Endometrial microvascular endothelial cells (primary cell): ENCODE measurements at regions not wholly inside any gene's neighbourhood (a gene's known extent, or its start where the extent isn't known, plus 50 kb on each side); places are given as distances from the start of the nearest gene placed in this dataset.
"Not testable (repeated sequence)": the region's sequence is repeated elsewhere in the genome, so short reads cannot be mapped to it uniquely, and the experiment has no call there.

Experiments
- in situ Hi-C: cut with HindIII; loops from 2 replicates; pipeline ENCODE4 v1.10.0; 2017; ENCODE audit warnings: low sequenced_read_pairs, low pct_unique_long_range_greater_than_20kb; ENCODE audit errors: inconsistent ontology term

DNA sequence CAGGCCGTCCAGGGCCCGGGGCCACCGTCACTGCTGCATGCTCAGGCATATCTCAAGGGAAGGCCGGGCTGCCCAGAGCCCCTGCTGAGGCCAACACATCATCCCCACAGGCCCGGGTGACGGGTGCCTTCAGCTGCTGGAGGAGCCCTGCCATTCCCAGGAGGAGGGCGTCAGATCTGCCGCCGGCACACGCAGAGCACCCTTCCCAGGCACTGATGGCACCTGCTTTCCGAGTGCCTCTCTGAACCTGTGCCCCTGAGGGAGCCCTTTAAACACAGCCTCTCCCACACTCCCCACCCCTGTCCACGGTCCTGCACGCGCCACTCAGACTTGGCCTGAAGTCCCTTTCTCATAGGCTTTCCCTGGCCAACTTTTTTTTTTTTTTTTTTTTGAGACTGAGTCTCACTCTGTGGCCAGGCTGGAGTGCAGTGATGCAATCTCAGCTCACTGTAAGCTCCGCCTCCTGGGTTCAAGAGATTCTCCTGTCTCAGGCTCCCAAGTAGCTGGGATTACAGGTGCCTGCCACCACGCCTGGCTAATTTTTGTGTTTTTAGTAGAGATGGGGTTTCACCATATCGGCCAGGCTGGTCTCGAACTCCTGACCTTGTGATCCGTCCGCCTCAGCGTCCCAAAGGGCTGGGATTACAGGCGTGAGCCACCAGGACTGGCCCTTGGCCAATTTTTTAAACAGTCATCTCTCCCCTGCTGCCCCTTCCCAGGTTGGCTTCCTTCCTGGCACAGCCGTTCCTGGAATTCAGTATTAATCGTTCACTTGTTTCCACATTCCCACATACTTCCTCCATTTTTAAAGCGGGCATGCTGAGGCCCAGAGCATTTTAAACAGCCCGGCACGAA lies 211.7 kb downstream of the NDUFA10 start:
- in situ Hi-C loops = no loop called here

- in situ Hi-C loops = no loop called here
Observed at GRCh38 chr2:239811806-239812560, 213.2 kb downstream of the NDUFA10 start.

DNA sequence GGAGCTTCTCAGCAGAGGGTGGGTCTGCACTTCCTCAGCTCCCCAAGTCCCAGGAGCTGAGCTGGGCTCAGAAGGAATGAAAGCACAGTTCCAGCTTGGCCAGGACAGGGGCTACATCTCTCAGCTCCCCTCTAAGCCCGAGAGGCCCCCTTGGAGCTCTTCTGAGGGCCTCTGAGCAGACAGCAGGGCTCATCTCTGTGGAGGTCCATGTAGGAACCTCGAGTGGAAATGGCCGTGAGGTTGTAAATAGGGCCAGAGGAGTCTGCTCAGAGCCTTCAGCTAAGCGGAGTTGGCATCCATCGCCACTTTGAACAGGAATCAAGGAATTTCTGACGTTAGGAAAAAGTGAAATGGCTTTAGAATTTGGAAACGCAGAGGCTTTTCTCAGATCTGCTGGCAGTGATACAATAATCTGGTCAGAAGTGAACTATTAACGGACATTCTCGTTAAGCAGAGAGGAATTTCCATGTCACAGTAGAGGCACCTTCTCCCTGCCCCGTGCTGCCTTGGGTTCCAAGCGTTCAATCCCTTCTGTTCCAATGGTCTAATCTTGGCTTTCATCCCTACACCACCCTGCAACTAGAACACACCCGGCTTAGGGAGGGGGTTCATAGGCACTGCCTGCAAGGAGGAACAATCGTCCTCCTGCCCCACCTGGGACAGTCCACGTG lies 213.9 kb downstream of the NDUFA10 start:
- in situ Hi-C loops = no loop called here

- in situ Hi-C loops = no loop called here
Observed at GRCh38 chr2:239809391-239809790, 215.8 kb downstream of the NDUFA10 start.

DNA sequence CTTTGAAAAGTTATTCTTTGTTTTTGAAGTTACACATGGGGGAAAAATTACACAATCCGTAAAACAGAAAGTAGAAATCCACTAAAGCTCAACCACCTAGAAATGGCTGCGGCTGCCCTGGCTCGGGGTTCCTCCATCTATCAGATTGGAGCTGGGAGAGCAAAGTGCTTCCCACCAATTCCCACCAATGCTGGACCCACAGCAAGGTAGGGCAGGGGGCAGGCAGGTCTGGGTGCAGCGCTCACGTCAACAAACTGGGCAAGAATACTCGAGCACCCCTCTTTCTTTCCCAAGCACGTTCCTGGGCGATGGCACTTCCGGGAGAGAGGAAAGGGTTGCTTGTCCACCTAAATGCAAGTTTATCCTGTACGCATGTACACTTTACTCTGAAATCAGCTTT lies 217.6 kb downstream of the NDUFA10 start:
- in situ Hi-C loops = no loop called here

GRCh38 chr2:239806758-239807434 lies 218.2 kb downstream of the NDUFA10 start:
- in situ Hi-C loops = no loop called here

DNA sequence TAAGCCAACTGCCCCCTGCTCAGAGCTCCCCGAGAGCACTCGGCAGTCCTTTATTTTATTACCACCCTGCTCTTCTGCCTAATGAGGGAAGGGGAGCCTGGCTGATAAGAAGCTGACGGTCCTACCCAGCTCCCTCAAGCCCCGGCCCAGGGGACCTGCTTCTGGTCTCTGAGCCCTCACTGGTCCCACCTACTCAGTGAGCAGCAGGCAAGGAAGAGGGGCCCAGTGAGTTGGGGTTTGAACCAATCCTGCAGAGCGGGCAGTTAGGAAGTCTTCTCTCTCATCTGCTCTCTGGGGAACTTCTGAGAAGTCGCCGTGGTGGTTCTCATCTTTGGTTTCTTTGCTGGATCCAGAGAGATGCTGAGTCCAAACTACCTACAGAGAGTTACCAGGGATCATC lies 218.9 kb downstream of the NDUFA10 start:
- in situ Hi-C loops = no loop called here

- in situ Hi-C loops = no loop called here
Observed at GRCh38 chr2:239805414-239805813, 219.7 kb downstream of the NDUFA10 start.

DNA sequence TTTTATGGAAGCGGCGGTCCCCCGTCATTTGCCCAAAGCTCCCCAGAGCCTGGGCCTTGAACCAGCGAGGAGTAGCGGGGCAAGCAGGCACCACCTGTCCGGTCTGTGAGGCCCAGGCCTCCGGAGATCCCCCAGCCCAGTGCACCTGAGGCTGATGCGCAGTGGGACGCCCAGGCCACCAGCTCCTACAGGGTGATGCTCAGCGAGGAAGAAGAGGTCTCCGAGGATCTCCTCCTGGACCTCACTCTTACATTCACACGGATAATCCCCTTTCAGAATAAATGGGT lies 220.2 kb downstream of the NDUFA10 start:
- in situ Hi-C loops = no loop called here

DNA sequence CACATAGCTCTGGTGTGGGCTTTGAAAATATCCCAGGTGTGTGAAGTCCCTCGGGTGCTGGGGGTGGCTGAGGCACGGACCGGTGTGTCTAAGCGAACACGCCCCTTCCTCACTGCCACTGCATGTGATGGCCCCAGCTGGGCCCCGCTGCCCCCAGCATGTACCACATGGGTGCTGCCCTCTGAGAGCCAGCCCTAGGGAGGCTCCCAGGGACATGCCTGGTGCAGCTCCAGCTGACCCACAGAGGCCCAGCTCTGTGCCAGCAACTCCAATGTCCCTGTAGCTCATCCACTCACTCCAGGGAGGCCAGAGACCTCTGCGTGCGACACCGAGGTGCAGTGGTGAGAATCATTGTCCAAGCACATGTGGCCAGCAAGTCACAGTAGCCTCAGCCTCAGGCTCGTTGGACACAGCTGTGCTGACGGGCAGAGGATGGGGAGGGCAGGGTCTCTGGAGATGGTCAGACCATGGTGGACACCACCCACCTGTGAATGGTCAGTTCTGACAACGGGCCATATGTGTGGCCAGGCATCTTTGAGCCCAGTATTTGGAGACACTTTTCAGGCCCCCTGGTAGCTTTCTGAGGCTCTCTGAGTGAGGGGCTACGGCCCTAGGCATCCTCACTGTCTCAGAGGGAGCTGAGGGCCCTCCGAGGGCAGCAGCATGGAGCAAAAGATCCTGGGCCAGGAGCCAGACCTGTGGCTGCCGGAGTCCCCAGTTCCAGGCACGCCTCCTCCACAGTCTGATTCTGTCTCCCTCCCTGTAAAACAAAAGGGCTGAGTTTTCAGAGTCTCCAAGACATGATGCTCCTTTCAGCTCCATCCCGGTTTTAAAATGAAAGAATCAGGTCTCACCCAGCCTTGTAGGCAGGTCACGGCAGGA lies 220.7 kb downstream of the NDUFA10 start:
- in situ Hi-C loops = no loop called here

DNA sequence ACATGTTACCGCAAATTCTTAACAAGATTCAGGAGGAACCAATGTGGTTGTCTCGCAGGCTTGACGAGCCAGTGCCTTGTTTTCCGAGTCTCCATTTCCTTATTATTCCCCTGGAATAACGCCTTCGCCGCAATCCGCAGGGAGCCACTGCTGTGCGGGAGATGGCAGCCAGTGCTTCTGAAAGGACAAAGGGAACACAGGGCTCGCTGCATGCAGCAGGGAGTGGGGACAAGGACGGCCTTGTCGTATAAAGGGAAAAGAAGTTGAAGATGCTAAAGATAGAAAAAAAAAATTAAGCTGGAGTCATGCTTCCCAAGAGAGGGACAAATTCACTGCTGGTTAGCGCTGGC lies 221.4 kb downstream of the NDUFA10 start:
- in situ Hi-C loops = no loop called here

- in situ Hi-C loops = no loop called here
Observed at GRCh38 chr2:239803102-239803765, 221.9 kb downstream of the NDUFA10 start.

DNA sequence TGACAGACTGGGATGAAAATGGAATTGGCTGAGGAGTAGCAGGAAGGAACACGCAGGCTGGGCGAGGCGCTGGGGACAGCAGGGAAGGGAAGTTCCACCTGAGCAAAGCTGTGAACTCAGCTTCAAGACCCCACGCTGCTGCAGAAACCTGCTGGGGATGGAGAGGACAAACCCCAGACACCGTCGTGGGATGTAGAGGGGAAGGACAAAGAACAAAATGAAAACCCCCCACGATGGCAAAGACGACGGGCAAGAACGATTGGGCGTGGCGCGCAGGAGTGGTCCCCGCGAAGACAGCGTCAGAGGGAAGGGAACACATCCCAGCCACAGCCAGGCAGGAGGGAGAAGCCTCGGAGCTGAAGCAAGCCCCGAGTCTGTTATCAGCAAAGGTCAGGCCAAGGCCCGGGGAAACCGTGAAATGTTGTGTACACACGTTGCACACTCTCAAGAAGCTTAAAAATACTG lies 222.9 kb downstream of the NDUFA10 start:
- in situ Hi-C loops = no loop called here

DNA sequence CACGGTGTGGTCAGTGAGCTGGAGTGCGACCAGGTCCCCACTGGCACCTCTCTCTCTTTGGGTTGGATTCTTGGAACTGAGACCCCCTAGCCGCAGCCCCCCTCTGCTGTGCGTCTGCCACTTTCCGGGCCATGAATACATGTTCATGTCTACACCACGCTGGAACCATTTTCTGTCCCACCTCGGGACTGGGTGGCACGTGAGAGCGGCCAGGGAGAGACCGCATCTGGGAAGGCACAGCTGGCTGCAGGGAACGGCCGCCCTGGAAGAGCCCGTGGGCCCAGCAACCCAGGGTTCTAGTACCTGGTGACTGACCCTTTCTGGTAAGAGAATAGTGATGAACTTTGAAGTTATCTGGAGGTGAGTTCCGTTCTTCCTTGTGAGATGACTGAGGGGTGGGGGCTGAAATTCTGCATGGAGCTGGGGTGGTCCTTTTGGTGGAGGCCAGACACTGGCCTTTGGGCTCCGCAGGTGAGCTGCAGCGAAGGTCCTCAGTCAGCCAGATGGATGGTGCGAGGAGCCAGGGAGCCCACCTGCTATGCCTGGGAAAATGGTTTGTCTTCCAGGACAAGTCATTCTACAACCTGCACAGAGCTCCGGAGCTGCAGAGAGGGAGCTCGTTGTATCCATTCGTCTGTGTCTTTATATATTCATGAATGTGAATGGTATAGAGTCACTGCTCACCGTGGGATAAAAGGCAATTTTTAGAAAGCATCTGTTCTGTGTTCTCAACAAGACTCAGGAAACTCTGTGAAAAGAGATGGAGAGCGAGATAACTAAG lies 223.5 kb downstream of the NDUFA10 start:
- in situ Hi-C loops = no loop called here

GRCh38 chr2:239800785-239801386 lies 224.3 kb downstream of the NDUFA10 start:
- in situ Hi-C loops = no loop called here

DNA sequence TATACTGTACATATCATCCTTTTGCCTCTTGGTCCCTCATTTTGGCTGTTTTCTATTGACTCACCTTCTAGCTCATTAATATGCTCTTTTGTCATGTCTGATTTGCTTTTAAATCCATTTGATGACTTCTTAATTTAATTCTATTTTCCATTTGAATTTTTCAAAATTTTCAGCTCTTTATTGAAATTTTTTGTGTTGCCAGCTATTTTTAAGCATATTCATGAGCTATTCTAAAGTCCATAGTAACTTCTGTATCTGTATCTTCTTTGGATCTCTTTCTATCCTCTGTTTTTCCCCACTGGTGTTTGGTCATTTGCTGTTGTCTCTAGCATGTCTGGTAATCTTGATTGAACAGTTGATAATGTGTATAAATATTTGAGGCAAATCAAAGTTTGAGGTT lies 227.8 kb downstream of the NDUFA10 start:
- in situ Hi-C loops = no loop called here

DNA sequence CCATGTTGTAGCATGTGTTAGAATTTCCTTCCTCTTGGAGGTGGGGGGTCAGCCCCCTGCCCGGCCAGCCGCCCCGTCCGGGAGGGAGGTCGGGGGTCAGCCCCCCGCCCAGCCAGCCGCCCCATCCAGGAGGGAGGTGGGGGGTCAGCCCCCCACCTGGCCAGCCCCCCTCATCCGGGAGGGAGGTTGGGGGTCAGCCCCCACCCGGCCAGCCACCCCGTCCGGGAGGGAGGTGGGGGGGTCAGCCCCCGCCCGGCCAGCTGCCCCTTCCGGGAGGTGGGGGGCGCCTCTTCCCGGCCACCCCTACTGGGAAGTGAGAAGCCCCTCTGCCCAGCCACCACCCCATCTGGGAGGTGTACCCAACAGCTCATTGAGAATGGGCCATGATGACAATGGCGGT lies 229.4 kb downstream of the NDUFA10 start:
- in situ Hi-C loops = not testable (repeated sequence)
